ENCODE measurements at regions not wholly inside any gene's neighbourhood (a gene's known extent, or its start where the extent isn't known, plus 50 kb on each side); places are given as distances from the start of the nearest gene placed in this dataset.

DNA sequence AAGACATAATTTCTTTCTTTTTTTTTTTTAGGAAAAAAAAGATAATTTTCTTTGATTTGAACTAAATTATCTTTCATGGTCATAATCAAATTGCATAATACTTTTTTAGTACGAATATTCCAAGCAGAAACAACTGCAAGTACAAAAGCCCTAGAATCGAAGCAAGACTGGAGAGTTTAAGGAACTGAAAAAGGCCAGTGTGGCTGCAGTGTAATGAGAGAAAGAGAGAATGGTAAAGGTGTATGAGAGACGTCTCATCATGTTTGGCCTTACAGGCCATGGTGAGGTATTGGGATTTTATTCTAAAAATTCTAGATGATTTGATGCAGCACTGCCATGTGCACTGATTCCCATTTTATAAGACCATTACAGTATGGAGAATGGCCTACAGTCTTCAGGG, 180.9 kb downstream of the SUCNR1 start:
- no peak for DNase-seq (ENCODE audit: low read depth in 2 of 2)

DNA sequence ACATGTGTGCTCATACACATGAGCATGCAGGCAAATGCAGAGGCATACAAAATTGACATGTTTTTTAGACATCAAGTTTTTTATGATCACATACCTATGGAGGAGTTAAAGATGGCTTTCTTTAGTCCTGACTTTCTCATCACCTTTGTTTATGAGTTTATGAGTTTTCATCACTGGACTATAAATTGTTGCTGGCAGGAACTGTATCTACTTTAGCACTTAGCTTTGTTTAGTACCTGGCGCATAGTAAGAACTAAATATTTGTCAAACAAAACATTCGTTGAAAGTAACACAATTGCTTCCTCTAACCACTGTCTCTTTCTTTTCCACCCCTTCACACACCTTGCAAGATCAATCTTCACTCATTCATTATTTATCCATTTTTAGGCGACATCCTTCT, 182.6 kb downstream of the SUCNR1 start:
- DNase-seq (ENCODE audit: low read depth in 2 of 2) = no peak

DNA sequence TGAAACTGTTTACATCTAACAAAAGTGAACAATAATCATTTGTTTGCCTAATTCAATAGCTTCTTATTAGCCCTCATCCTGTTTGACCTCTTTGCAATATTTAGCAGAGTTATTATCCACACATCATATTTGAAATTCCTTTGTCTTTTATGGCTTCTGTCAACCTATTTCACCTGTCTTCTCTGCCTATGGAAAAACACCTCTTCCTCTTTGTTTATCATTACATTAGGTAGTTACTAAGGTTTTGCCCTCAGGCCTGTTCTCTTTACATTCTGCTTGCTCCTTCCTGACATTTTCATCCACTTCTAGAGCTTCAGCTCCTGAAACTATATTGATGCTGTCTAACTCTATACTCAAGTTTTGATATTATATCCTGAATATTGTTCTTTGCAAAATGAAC, 183.0 kb downstream of the SUCNR1 start:
- DNase-seq (ENCODE audit: low read depth in 2 of 2) = no peak

DNA sequence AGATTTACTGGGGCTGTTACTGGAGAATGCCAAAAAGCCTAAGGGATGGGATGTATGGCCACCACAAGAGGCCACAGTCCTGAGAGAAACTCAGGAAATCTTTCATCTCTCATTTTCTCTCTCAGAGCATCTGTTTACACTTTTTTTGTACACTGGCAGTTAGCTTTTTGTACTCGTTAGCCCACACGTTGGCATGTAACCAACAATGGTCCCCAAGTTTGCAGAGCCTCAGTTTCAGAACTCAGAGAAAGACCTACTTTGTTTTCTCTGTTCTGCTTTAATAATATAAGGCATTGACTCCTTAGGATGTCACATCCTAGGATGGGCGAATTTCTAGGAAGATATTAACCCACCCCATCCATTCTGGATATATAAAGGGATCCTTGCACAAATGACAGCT, 183.5 kb downstream of the SUCNR1 start:
- DNase-seq (ENCODE audit: low read depth in 2 of 2) = no peak

DNA sequence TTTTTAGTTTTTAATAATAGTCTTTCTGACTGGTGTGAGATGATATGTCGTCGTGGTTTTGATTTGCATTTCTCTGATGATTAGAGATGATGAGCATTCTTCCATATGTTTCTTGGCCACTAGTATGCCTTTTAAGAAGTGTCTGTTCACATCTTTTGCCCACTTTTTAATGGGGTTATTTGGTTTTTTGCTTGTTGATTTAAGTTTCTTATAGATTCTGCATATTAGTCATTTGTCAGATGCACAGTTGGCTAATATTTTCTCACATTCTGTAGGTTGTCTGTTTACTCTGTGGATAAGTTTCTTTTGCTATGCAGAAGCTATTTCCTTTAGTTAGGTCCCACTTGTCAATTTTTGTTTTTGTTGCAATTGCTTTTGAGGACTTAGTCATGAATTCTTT, 185.4 kb downstream of the SUCNR1 start:
- DNase-seq (ENCODE audit: low read depth in 2 of 2) = no peak

DNA sequence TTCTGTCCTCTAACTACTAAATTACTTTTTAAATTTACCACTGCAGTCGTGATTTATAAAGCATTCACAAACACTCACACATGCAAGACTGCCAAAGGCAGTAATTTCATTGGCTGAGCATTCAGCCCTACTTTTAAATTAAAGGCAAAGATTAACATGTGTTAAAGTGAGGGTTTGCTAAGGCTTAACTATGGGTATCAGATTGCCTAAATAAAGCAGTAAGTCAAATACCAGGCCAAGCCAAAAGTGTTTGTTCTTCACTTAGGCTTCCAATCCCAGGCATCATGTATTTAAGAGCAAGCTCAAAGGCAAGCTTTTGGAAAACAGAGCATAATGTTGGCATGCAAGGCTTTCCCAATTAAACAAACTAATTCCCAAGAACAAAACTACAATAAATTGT, 187.3 kb downstream of the SUCNR1 start:
- DNase-seq (ENCODE audit: low read depth in 2 of 2) = no peak

DNA sequence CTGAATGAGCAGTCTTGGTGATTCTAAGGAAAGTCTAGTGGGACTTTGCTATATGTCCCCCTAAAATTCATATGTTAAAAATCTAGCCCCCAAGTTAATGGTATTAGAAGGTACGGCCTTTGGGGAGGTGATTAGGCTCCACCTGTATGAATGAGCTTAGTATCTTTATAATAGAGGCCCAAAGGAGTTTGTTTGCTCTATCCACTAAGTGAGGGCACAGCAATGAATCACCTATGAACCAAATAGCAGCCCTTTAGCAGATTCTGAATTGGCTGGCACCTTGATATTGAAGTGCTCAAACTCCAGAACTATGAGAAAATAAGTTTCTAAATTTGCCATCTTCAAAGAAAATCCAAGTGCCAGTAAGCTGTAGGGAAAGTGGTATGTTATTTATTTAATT, 187.9 kb downstream of the SUCNR1 start:
- no peak for DNase-seq (ENCODE audit: low read depth in 2 of 2)

DNA sequence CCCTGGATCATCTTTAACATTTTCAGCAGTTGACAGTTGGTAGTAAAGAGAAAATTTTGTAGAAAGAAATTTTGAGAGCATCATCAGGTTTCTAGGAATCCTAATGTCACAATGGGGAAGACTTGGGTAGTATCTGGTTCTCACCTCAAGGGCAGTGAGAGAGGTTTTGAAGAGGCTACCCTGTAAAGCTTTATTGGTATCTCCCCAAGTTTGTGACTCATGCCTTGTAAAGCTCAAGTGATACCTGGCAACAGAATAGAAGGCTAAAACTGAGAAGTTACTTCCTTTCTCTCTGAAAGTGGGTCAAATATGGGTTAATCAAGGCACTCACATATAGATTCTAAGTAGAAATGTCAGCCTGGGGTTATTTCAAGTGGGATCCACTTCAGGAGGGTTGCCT, 196.4 kb downstream of the SUCNR1 start:
- no peak for DNase-seq (ENCODE audit: low read depth in 2 of 2)

DNA sequence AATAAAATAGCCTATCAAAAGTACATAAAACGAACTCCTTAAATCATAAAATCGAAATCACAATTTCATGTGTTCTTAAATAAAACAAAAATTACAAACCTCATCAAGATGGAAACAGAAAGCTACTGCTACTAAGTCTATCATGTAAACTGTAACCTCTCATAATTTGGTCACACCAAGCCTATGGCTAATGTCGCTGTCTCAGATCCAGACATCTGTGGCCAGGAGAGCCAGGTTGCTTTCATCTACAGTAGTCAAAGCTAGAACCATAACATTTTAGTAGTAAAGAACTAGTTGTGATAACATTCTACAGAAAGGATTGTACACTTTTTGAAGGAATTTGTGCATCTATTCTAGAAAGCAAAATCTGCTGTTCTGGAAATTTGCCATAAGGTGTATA, 197.4 kb upstream of the MBNL1 start:
- DNase-seq (ENCODE audit: low read depth in 2 of 2) = no peak

DNA sequence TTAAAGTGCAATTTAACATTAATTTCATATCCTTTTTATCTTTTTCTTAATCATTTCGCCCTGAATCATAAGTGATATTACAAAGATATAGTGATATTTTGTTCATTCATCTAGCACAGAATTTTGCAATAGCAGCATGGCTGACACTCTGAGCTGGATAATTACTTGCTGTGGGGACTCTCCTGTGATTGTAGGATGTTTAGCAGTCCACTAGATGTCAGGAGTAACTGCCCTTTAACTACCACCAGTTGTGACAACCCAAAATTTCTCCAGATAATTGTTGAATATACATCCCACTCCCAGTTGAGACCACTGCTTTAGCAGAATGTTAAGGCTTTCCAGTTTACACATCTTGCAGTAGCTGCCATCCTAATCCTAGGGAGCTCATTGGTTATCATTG, 196.8 kb upstream of the MBNL1 start:
- no peak for DNase-seq (ENCODE audit: low read depth in 2 of 2)

DNA sequence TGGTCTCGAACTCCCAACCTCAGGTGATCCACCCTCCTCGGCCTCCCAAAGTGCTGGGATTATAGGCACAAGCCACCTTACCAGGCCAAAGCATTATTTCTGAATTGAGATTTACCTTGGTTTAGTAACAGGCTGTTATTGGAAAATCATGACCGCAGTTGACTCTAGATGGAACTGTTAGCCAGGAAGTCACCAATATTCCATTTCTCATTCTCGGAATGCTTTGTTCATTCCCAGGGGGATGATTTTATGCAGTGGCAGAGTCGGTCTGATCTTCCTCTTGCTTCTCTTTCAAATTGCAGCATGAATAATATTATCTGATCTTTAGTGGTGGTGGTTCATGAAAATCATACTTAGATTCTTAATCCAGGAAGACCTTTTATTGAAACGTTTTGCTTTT, 195.5 kb upstream of the MBNL1 start:
- DNase-seq (ENCODE audit: low read depth in 2 of 2) = no peak

DNA sequence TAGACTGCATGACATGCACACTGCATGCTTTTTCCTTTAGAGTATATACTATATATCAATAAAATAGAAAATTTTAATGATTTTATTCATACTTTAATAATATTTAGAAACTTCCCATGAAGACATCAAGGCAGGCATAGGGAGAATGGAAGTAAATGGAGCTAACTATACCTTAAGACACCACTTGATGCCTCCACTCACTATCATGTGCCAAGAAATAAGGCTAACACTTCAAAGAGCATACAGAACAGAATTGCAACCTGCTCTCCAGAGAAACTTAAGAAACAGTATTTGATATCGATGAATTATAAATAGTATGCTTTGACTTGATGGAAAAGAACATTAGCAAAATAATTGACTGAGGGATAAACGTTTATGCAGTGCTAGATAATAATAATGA, 192.6 kb upstream of the MBNL1 start:
- no peak for DNase-seq (ENCODE audit: low read depth in 2 of 2)

DNA sequence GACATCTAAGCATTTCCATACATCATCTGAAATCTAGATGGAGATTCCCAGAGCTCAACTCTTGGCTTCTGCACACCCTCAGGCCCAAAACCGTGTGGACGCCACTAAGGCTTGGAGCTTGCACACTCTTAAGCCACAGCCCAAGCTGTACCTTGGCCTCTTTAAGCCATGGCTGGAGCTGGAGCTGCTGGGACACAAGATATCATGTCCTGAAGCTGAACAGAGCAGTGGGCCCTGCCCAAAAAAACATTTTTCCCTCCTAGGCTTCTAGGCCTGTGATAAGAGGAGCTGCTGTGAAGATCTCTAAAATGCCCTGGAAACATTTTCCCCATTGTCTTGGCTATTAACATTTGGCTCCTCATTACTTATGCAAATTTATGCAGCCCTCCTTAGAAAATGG, 188.7 kb upstream of the MBNL1 start:
- no peak for DNase-seq (ENCODE audit: low read depth in 2 of 2)

DNA sequence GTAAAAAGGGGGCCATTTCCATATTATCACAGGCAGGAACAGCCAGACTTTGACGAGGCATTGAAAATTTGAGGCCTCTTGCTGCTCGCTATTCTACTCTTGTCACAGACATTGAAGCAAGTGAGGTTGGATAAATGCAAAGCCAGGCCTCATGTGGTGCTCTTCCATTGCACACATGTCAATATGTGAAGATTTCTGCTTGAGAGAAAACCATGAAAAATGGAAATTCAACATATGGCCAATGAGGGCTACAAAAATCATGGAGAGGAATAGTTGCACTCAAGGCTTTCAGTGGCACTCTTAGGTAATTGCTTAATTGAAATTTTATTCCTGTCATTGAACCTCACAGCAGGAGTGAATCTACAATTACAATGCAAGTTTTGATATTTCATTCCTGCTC, 185.6 kb upstream of the MBNL1 start:
- DNase-seq (ENCODE audit: low read depth in 2 of 2) = no peak

DNA sequence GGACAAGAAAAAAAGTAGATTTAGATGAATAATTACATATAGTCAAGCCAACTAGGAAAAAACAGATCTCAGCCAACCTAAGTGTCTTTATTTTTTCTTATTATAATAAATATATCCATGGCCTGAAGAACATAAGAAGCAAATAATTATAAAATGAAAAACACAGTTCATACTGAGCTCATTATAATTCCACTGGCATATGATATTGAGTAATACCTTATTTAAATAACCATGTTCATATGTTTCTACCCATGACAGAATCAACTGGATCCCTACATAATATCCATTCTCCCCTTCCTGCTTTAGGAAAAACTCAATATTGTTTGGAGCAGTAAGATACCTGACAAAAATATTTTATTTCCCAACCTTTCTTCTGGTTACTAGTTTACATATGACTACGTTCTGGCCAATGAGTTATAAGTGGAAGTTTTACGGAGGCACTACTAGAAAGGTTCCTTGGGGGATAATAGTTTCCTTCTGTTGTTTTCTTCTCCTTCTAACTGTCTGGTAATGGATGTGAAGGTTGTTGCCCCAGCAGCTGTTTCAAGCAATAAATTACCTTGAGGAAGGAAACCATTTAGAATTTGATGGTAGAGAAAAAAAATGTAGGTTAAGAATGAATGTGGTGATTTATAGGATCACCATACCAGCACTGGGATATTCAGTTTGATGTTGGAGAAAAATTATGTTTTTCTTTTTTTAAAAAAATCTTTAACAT, 184.1 kb upstream of the MBNL1 start:
- DNase-seq (ENCODE audit: low read depth in 2 of 2) = no peak

DNA sequence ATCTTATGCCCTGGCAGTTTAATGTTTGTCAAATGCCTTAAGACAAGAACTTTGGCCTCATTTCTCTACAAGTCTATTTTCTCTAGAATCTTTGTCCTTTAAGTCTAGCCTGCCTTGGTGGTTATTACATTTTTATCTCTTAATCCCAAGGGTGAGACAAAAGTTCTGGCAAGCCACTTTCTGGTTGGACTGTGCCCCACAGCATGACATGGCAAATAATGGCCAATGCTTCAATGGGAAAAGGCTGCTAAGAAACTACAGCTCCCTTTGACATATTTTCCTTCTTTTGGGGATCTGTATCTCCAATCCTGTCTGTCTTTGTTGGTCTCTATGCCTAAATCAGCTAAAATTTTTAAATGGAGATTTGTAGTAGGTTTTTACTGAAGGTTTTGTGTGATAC, 181.6 kb upstream of the MBNL1 start:
- DNase-seq (ENCODE audit: low read depth in 2 of 2) = no peak

DNA sequence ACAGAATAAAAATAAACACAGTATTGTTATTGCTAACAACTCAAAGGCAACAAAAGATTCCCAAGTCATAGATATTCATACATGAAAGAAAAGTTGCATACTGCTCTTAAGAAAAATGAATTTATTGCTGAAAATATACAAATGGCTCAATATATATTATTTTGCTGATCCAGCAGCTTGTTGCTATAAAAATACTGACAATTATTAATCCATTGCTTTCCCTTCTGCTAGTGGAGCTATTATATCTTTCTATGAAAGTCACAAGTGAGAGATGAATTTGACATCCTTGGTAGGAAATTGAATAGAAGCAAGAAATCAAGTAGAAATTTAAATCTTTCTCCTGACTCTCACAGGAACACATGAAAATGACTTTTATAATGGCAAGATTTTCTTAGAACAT, 179.2 kb upstream of the MBNL1 start:
- DNase-seq (ENCODE audit: low read depth in 2 of 2) = no peak

DNA sequence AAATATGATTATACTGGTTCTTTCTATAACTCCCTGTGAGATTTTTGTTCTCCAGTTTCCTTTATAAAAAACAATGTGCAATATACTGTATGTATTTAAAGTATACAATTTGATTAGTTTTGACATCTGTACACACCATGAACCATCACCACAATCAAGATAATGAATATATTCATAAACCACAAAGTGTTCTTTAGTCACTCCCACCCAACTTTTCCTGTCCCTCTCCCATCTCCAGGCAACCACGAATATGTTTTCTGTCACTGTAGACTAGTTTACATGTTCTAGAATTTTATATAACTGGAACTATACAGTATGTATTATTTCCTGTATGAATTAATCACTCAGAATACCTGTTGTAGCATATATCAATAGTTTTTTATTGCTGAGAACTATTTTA, 177.0 kb upstream of the MBNL1 start:
- DNase-seq (ENCODE audit: low read depth in 2 of 2) = no peak

DNA sequence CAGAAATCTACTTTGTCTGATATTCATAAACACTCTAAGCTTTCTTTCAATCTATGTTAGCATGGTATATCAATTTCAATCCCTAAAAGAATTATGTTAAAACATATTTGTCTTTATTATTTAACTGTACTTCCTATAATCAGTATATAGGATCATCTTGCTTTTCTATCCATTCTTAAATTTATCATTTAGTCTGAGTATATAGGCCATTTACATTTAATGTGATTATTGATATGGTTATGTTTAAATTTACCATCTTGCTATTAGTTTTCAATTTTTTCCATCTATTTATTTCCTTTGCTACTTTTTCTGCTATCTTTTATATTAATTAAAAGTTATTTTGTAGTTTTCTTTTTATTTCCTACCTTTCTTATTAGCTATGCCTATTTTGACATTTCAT, 174.8 kb upstream of the MBNL1 start:
- no peak for DNase-seq (ENCODE audit: low read depth in 2 of 2)

DNA sequence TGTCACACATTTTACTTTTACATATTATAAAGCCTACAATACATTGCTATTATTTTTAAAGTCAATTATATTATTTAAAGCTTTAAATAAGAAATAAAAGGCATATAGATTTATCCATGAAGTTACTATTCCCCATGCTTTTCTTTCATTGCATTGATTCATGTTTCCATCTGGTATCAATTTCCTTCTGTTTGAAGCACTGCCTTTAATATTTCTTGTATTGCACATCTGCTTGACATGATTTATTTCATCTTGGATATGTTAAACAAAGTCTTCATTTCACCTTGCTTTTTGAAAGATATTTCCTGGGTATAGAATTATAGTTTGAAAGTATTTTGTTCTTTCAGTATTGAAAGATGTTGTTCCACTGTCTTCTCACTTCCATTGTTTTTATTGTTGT, 174.3 kb upstream of the MBNL1 start:
- DNase-seq (ENCODE audit: low read depth in 2 of 2) = no peak

DNA sequence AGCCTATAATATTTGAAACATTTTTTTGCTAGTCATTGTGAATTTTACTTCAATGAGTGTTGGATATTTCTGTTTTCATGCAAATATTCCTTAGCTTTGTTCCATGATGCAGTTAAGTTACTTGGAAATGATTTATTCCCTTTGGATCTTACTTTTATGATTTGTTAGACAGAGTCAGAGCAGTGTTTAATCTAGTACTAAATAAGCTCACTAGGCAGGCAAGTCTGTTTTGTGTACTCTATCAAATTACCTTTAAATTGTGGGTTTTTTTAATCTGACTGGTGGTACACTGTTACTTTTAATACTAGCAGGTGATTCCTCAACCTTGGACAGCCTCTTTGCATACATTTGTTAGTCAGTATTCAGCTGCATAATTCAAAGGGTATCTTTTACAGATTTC, 173.3 kb upstream of the MBNL1 start:
- no peak for DNase-seq (ENCODE audit: low read depth in 2 of 2)

DNA sequence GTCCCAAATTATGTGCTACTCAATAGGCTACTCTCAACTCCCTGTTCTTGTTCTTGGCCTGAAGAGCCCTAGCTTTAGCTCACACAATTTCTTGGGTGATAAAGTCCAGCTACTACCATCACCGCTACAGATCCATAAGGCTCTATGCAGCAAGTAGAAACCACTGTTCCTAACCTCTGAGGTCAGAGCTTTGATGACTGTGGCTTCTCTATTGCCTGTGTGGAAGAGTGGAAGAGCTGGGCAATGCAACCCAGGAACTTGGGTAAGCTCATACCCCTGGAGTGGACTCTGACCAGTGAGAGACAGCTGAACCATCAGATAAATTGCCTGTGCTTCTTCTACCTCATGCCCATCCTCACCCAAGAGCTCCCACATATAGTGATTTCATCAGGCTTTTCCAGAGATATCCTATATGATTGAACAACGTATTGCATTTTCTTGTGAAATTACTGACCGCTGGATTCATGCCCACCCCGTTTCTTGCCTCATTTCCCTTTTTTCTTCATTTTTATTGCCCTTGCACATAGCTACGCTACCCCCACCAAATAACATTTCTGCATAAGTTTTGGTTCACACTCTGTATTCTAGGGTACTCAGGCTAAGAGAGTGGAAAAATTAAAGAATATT, 172.3 kb upstream of the MBNL1 start:
- no peak for DNase-seq (ENCODE audit: low read depth in 2 of 2)

DNA sequence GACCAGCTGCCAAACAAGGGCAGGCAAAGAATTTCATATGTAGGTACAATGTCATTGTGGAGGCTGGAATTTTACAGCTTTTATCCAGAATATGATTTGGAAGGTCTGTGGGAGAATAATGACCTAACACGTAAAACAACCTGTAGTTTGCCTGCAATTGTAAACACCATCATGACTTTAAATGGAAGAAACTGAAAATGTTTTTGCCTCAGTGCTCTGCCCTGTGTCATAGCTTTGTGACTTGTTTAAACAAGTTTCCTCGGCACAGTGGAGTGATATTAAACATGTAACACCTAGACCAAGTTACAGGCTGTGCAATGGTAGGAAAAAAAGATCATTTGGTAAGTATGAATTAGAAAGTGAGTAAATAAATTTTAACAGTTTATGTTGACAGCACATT, 171.6 kb upstream of the MBNL1 start:
- no peak for DNase-seq (ENCODE audit: low read depth in 2 of 2)

DNA sequence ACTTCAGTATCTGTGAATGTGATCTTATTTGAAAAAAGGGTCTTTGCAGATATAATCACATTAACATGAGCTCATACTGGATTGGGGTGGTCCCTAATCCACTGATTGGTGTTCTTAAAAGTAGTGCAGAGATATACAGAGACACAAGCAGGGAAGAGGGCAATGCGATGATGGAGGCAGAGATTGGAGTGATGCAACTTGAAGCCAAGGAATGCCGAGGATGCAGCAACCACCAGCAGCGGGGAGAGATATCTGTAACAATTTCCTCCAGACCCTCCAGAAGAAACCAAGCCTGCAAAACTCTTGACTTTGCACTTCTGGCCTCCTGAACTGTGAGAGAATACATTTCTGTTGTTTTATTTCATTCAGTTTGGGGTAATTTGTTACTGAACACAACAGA, 171.0 kb upstream of the MBNL1 start:
- no peak for DNase-seq (ENCODE audit: low read depth in 2 of 2)
